ENCODE measurements at regions not wholly inside any gene's neighbourhood (a gene's known extent, or its start where the extent isn't known, plus 50 kb on each side); places are given as distances from the start of the nearest gene placed in this dataset.
A peak's percentile ranks its signal among the peaks of the same experiment; 100 is the strongest.

DNA sequence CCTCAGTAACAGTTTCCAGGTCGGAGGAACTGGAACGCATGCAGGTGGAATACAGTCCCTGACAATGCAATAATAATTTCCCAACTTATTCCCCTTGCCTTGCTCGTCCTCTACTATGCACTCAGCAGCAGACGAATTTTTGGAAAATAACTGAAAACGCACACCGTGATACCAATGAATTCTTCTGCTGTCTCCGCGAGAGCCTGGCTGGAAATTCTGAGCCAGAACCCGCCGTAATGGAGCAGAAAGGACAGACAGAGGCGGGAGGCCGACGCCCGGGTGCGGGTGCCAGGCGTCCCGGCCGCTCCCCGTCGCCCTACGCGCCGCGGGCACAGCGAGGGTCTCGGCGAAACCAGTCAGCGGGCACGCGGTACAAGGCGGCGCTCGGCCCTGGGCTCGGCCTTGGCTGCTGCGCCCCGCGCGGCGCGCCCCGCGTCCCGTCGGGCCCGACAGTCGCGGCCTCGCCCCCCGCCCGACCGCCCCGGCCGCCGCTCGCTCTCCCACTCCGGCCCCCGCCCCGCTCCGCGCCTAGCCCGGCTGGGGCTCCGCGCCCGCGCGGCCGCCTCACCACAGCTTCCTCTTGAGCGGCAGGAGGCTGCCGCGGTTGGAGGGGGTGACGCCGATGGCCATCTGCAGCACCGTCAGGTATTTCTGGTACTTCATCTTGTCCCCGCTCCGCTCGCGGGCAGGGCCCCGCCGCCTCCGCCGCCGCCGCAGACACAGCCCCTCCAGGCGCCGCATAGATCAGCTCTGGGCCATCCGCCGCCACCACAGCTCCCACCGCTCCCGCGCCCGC lies 114.5 kb upstream of the GOLGA8J start (continued):
- TF ChIP-seq GABPA (IDR thresholded peaks at IDR 0.05; ENCODE audit: borderline replicate concordance, insufficient read depth, low read length) (no peak), YY1 (IDR thresholded peaks at IDR 0.05; ENCODE audit: low read depth, low read length) (no peak), CHD1 (IDR thresholded peaks at IDR 0.05; ENCODE audit: low read depth, low read length) (no peak), RBBP5 (IDR thresholded peaks at IDR 0.05; ENCODE audit: borderline replicate concordance, low read depth, low read length) (peak; percentile 77; the same call in 1 of the 2 replicates), MAFK (IDR thresholded peaks at IDR 0.05; ENCODE audit: low read depth, low read length) (no peak), E2F6 (IDR thresholded peaks at IDR 0.05) (peak; percentile 47; the same call in 1 of the 2 replicates), JUND (IDR thresholded peaks at IDR 0.05; ENCODE audit: low read length) (no peak), BRCA1 (IDR thresholded peaks at IDR 0.05; ENCODE audit: low read depth, low read length) (no peak), POU5F1 (IDR thresholded peaks at IDR 0.05; ENCODE audit: low read depth, low read length) (no peak), SP4 (IDR thresholded peaks at IDR 0.05; ENCODE audit: low read length) (no peak), ZNF274 (IDR thresholded peaks at IDR 0.05; ENCODE audit: borderline replicate concordance, extremely low read depth, low read length) (no peak), RFX5 (IDR thresholded peaks at IDR 0.05; ENCODE audit: borderline replicate concordance, low read depth, low read length) (no peak), TAF1 (IDR thresholded peaks at IDR 0.05; ENCODE audit: low read depth, low read length) (no peak), CREB1 (IDR thresholded peaks at IDR 0.05) (no peak), POLR2AphosphoS5 (IDR thresholded peaks at IDR 0.05; ENCODE audit: low read depth, low read length) (no peak), FOSL1 (IDR thresholded peaks at IDR 0.05; ENCODE audit: insufficient read depth, low read depth, low read length) (no peak)
